ENCODE measurements at regions not wholly inside any gene's neighbourhood (a gene's known extent, or its start where the extent isn't known, plus 50 kb on each side); places are given as distances from the start of the nearest gene placed in this dataset.

- TF ChIP-seq POLR2A (IDR thresholded peaks at IDR 0.05) (no peak), CTCF (IDR thresholded peaks at IDR 0.05) (no peak), EP300 (IDR thresholded peaks at IDR 0.05; ENCODE audit: low read depth) (no peak), POLR2AphosphoS5 (IDR thresholded peaks at IDR 0.05) (no peak)
These were observed 1068.8 kb downstream of the FAM133A start for GRCh38 chrX:94742772-94743171.
